ENCODE measurements at regions not wholly inside any gene's neighbourhood (a gene's known extent, or its start where the extent isn't known, plus 50 kb on each side); places are given as distances from the start of the nearest gene placed in this dataset.

DNA sequence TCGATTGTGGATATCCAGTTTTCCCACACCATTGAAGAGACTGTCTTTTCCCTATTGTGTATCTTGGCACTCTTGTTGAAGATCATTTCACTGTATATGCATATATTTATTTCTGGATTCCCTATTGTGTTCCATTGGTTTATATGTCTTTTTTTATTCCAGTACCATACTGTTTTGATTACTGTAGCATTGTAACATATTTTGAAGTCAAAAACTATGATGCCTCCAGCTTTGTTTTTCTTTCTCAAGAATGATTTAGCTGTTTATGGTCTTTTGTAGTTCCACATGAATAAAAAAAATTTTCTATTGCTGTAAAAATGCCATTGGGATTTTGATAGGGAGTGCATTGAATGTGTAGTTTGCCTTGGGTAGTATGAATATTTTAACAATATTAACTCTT, 128.1 kb upstream of the SLC38A2 start:
- DNase-seq (ENCODE audit: low spot score): no peak
- no peak for ATAC-seq

DNA sequence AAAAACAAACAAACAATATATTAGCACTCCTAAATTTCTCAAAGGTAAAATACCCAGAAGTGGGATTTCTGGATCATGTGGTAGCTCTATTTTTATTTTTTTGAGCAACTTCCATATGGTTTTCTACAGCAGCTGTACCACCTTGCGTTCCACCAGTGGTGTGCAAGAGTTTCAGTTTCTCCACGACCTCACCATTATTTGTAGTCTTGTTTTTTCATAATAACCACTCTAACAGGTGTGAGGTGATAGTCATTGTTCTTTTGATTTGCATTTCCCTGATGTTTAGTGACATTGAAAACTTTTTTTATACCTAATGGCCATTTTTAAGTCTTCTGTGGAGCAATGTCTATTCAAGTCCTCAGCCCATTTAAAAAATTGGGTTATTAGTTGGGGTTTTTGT, 127.3 kb upstream of the SLC38A2 start:
- ATAC-seq: no peak
- DNase-seq (ENCODE audit: low spot score): no peak

DNA sequence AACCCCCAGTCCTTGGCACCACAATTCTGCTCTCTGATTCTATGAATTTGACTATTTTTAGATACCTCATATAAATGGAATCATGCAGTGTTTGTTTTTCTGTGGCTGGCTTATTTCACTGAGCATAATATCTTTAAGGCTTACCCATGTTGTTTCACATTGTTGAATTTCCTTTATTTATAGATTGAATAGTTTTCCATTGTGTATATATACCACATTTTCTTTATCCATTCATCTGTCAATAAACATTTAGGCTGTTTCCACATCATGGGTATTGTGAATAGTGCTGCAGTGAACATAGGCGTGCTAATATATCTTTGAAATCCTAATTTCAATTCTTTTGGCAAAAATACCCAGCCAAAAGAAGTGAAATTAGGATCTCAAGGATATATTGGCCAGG, 126.7 kb upstream of the SLC38A2 start:
- ATAC-seq (no peak), DNase-seq (ENCODE audit: low spot score) (no peak)

DNA sequence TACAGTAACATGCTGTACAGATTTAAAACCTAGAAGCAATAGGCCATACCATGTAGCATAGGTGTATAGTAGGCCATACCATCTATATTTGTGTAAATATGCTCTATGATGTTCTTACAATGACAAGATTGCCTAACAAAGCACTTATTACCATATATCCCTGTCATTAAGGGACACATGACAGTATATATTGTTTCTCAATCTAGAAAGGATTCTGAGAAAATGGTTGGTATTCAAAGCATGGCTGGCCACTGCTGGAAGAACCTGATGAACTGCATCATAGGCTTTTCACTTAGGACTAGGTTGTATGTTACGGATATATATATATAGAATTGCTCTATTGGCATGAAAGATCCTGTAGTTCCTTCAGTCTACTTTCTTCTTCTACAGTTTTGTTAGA, 125.2 kb upstream of the SLC38A2 start:
- ATAC-seq: no peak
- DNase-seq (ENCODE audit: low spot score): no peak

DNA sequence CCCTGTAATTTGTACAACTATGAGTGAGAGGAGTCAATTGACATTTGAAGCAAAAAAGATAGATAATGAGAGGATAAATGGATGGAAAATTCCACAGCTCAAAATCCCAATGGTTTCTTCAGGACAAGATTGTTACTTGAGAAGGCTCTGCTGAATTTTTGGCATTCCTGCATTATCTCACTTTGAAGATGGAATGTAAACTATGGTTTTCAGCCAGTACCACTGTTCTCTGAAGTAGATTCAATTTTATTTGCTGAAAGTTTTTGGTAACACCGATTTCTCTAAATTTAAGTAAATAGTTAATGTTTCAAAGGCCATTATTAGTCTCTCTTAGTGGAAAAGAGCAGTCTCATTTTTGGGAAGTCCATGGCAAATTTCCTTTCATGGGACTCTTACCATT, 121.9 kb upstream of the SLC38A2 start:
- no peak for DNase-seq (ENCODE audit: low spot score)

DNA sequence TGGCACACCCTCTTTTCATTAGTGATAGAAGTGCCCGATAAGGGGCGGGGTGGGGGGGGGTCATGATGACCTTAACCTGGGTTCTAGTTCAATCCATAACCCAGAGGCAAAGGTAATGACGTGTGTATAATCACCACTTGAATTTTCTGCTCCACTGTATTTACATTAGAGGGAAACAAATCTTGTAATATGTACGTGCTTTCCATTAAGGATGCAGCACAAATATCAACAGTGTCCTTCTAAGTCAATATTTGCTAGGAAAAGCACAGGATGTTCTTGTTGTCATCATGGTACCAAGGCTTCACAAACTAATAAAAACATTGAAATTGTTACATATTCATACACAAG, 121.2 kb upstream of the SLC38A2 start:
- ATAC-seq (peak; percentile 14), DNase-seq (ENCODE audit: low spot score) (no peak)

More for the DNA sequence above, 121.9 kb upstream of the SLC38A2 start:
- ATAC-seq: no peak

DNA sequence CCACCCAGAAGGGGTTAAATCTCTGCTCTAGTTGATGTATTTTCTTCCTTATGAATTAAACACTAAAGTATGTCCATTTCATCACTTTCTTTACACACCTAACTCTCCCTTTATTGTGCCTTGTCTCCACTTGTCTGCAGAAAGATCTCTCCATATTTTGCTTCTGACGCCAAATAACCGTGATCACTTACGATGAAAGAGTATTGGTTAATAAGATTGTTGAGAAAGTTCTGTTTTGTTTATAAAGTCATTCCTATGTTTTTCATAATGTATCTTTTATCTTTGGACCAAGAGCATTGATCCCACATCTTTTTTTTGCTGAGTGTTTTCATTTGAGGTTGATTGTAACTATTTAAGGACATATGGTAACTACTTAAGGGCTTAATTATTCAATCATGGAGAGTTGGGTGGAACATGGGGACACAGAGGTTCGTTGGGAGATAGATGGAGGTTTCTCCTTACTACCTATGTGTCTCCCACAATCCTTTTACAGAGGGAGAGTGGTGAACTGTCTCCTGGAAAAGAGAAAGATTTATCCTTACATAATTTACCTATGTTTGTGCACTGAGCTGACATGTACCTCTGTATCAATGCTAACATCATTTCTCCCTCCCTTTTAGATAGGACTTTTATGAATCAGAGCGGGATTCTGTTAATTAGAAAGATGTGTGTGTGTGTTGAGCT, 120.7 kb upstream of the SLC38A2 start:
- no peak for ATAC-seq
- DNase-seq (ENCODE audit: low spot score): no peak

DNA sequence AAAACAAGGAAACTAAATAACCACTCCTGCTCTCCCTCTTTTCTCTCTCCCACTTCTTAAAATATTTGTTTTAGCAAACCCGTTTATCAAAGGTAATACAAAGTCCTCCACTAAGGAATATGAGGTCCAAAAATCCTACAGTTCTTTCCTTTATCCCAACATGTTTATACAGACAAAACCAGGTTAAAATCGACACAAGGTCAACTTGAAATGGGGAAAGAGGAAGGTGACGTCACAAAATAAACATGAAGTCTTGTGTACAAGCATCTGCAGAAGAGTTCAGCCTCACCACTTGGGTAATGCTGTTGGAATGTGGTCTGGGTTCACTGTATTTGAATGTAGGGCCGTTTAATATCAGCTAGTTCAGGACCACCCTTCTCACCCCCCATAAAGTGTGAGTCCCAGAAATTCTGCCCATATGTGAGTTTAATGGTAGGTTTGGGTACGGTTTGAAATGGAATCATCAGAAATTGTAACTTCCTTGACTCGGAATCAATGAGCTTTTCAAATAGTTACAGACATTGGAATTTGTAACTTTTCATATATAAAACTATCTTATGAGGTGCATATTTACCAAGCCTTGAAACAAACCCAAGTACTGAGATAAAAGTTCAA, 120.0 kb upstream of the SLC38A2 start:
- ATAC-seq (peak; percentile 89), DNase-seq (ENCODE audit: low spot score) (peak; percentile 55)

DNA sequence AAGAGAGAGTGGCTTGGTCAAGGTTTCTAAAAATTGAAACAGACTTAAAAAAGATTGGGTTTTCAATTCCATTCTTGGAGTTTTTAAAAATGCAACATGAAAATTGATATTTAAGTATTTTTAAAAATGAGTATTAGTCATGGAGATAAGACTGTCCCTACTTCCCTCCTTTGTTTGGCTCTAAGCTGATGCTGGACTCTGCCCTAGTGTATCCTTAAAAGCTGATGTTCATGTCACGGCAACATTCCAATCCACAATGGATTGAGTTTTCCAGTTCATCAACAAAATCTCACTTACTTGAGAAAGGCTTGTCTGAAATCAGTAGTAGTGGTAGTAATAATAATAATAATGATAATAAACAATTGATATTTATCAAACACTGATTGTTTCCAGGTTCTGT, 119.0 kb upstream of the SLC38A2 start:
- ATAC-seq (no peak), DNase-seq (ENCODE audit: low spot score) (no peak)

DNA sequence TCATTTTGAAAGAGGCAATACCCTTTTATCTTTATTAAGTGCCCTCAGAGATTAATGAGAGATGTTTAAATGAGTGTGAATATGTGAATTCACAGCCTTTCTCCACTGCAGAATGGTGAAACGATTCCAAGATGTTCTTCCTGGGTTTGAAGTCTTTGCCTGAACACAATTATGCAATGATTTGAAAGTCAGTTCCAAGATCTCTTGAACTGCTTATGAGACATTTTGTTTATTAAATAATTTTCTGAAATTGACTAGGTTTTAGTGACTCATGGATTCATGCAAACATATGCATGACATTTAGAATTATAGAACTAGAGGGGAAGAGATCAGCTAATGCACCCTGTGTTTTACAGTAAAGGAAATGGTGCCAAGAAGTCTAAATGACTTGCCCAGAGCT, 118.1 kb upstream of the SLC38A2 start:
- no peak for ATAC-seq
- DNase-seq (ENCODE audit: low spot score): no peak

DNA sequence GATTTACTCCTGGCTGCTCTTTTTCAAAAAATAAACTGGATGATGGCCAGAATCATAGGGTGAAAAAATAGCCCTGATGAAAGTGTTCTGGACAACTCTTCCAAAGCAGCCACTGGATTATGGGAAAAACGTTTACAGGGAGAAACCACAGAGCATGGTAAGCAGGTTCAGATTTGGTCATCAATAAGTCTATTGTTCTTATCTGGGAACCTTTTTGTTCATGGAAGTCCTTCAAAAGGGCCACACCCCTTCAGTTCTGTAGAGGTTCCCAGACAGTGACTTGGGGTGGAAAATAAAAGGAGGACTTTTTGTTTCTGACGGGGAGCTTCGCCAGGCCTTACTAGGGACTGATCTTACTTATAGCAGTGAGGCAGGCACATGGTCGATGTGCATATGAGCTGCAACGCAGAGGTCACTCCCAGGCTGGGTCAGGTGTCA, 117.4 kb upstream of the SLC38A2 start:
- no peak for ATAC-seq
- DNase-seq (ENCODE audit: low spot score): no peak

DNA sequence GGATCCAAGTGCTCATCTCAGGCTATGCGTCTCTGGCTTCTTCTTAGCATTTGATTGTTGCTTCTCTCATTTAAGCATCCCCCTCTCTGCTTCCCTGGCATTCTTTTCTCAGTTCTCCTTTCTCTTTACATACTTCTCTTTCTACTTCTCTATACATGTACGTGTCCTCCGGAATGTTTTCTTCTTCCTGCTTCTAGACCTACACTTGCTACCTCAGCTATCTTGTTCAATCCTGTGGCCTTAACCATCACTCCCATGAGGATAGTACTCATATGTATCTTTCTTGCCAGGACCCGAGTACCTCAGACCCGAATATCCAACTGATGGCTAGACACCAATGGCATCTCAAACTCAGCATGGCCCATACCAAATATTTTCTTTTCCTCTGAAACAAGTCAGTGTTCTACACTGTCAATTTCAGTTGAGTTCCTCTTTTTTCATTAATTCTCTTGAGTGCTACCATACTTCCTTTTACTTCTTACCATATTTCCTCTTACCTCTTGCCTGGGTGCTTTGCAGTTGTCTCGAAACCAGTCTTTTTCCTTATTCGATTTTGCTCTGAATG, 115.1 kb upstream of the SLC38A2 start:
- DNase-seq (ENCODE audit: low spot score) (no peak), ATAC-seq (no peak)

DNA sequence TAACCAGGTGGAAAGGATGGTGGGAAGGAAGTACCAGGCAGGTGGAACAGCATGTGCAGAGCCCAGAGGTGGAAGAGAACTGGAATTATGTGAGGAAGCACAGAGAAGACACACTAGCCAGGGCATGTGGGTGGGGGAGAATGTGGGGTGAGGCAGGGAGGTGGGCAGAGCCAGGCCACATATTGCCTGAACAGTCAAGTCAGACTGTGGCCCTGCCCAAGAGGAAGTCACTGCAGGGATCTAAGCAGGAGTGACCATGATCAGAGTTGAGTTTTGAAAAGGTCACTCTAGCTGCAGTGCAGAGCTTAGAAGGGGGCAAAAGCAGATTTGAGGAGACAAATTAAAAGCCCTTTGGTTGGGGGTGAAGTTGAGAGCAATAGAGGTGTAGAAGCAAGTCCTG, 114.0 kb upstream of the SLC38A2 start:
- ATAC-seq (peak; percentile 29), DNase-seq (ENCODE audit: low spot score) (no peak)

DNA sequence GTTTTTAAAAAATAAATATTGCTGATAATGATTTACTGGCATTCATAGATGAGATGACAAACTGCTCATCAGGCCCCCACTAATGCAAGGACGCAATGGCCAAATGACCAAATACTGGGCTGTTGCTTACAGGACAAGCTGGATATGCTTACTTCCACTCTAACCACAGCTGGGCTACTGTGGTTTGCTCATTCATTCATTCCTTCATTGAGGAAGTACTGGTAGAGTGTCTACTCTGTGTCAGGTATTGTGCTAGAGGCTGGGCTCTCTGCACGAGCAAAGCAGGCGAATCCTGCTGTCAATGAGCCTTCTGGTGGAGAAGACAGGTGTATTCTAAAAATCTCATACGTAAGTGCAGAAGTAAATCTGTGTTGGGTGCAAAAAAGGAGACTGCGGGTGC, 113.3 kb upstream of the SLC38A2 start:
- ATAC-seq (no peak), DNase-seq (ENCODE audit: low spot score) (no peak)

DNA sequence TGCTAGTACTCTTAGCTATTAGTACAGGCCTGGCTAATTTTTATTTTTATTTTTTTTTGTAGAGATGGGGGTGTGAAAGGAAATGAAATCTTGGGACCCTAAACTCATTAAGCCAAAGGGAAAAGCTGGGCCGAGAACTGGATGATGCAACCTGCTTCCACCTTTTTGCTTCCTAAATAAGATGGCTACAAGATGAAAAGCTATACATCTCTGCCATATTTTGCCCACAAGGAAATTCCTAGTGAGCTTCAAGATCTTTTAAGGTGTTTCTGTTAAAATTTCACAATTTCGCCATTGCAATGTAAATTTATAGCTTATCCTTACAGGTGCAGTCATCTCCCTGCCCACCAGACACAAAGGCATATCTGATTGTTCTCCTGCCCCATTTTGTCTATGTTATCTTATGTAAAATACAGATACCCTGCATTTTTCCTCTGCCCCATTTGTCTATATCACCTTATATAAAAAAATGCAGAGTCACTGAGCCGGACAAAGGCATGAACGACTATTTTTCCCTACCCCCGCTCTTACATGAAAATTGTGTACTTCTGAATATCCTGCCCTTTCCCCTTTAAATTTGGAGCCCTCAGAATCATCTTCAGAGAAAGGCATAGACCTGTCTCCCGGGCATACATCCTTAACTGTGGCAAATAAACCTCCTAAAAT, 112.0 kb upstream of the SLC38A2 start:
- ATAC-seq: no peak
- DNase-seq (ENCODE audit: low spot score): no peak

DNA sequence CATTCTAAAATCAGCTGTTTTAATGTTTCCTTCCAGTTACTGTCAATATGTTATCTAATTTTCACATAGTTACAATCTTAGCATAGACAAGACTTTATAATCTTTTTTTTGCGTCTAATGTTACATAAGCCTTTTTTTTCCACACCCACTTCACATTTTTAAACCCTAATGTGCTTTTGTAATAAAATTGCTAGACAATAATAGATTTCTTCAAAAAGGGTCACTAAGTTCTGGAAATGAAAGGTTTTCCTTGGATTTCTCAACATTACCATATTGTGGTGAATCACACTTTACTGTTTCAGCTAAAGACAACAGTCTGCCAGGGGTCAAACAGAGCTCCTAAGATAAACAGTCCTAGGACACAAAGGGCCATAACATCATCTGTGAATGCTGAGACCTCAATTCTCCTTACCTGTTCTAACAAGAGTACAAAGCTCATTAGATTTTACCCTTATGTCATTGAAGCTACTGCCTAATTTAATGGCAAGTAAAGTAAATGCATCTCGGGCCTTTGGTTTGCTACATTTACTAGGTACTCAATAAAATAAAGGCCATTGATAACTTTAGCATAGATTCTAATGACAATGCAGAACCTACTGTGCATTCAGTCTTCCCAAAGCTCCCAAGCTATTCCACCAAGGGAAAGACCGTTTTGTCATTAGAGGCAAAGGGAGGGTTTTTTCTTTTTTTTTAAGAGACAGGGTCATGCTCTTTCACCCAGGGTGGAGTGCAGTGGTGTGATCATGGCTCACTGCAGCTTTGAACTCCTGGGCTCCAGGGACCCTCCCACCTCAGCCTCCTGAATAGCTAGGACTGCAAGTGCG, 111.2 kb upstream of the SLC38A2 start:
- ATAC-seq (peak; percentile 95), DNase-seq (ENCODE audit: low spot score) (no peak)

DNA sequence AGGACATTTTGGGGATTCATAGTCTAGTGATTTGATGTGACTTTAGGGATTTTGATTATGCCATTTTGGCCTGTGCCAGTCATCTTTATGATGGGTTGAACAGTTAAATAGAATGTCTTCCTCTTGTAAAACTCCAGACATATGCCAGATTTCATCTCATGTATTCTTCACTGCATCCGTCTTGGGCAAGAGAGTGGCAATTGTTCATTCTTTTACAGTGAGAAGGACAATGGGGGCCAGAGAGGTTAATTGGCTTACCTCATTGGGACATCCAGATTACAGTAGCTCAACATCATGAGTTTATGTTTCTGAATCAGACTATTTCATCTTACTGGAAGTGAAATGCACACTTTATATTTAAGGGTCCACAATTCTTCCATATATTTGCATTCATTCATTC, 108.2 kb upstream of the SLC38A2 start:
- DNase-seq (ENCODE audit: low spot score) (no peak), ATAC-seq (no peak)

DNA sequence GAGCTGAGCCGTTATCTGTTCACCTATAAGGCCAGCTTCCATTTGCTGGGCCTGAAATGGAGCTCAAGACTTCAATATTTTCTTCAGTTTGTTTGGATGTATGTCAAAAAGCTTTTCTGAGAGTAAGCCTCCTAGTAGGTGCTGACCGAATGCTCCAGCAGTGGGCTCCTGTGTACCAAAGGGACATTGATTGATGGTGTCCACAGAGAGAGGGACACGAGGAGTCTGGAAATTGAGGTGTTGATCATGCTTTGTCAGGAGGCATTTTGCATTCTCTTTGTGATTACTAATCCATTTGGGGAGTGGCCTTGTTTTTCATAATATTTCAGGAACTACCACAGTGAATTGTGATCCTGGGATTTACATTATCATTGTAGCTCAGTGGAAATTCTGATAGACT, 107.7 kb upstream of the SLC38A2 start:
- DNase-seq (ENCODE audit: low spot score) (no peak), ATAC-seq (no peak)

DNA sequence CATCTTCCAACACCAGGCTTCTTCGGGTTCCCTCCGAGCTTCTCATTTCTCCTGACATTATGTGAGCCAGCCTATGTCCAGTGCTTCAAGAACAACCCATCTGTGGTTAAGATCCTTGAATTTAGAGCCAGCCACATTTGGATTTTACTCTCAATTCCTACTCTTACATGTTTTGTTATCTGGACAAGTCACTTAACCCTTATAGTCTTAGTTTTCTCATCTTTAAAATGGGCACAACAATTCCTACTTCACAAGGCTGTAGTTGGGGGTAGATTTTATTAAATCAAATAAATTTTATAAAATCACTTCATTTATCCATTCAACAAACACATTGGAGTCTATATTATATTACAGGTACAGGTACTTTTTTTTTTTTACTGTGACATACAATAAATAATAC, 105.5 kb upstream of the SLC38A2 start:
- DNase-seq (ENCODE audit: low spot score) (no peak), ATAC-seq (no peak)

DNA sequence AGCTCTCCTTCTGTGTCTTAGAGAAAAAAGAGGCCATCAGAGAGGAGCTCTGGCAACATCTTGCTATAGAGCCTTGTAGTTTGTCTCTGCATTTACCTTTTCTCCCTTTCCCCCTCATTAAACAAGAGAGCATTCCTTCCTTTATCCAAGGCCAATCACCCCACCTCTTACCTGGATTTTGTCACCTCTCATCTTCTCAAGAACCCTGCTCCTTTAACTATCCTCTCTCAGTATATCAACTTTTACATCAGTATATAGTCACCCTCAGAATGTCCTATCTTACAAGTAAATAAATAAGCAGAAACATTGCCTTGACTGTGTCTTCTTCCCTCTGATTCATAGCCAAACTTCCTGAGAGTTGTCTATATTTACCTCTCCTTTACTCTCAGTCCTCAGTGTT, 105.0 kb upstream of the SLC38A2 start:
- ATAC-seq (no peak), DNase-seq (ENCODE audit: low spot score) (no peak)

DNA sequence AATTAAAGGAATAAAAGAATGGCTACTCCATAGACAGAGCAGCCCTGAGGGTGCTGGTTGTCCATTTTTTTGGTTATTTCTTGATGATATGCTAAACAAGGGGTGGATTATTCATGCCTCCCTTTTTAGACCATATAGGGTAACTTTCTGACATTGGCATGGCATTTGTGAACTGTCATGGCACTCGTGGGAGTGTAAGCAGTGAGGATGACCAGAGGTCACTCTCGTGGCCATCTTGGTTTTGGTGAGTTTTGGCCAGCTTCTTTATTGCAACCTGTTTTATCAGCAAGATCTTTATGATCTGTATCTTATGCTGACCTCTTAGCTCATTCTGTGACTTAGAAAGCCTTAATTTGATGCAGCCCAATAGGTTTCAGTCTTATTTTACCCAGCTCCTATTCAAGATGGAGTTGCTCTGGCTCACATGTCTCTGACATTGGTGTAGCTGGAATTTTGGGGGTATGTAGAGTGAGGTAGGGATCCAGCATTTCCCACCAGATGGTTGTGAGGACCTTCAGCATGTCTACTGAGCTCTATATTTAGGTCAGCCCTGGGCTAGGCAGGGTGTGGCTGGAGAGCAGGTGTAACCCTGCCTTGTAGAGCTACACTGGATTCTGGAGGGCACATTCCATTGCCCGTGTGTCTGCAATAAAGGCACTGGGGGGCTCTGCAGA, 103.5 kb upstream of the SLC38A2 start:
- DNase-seq (ENCODE audit: low spot score): no peak
- no peak for ATAC-seq
